SW480 (cell line): ENCODE measurements at regions not wholly inside any gene's neighbourhood (a gene's known extent, or its start where the extent isn't known, plus 50 kb on each side); places are given as distances from the start of the nearest gene placed in this dataset.
A peak's percentile ranks its signal among the peaks of the same experiment; 100 is the strongest.

ENCODE experiments used
- DNase-seq: peaks from one replicate; pipeline ENCODE4 v3.0.0-alpha.2; 2016; ENCODE audit warnings: low spot score

- DNase-seq, result no peak
Observed at GRCh38 chr21:31566064-31566463, 93.4 kb upstream of the SOD1 start.

GRCh38 chr21:31564439-31564838 lies 95.1 kb upstream of the SOD1 start:
- DNase-seq, result no peak

- DNase-seq, result no peak
Observed at GRCh38 chr21:31560479-31560878, 99.0 kb upstream of the SOD1 start.

- DNase-seq, result peak; percentile 95
Observed at GRCh38 chr21:31559368-31560119, 99.9 kb upstream of the SOD1 start.

- peak; percentile 94 for DNase-seq
Observed at GRCh38 chr21:31558962-31559367, 100.5 kb upstream of the SOD1 start.

- peak; percentile 65 for DNase-seq
Observed at GRCh38 chr21:31558189-31558961, 101.1 kb upstream of the SOD1 start.

- no peak for DNase-seq
Observed at GRCh38 chr21:31557421-31558188, 101.9 kb upstream of the SOD1 start.

GRCh38 chr21:31556662-31557061 lies 102.8 kb upstream of the SOD1 start:
- no peak for DNase-seq

GRCh38 chr21:31555741-31556191 lies 103.7 kb upstream of the SOD1 start:
- no peak for DNase-seq

GRCh38 chr21:31554511-31555022 lies 104.9 kb upstream of the SOD1 start:
- DNase-seq, result no peak

GRCh38 chr21:31553926-31554325 lies 105.6 kb upstream of the SOD1 start:
- DNase-seq, result no peak

- no peak for DNase-seq
Observed at GRCh38 chr21:31553461-31553860, 106.0 kb upstream of the SOD1 start.

GRCh38 chr21:31552826-31553225 lies 106.7 kb upstream of the SOD1 start:
- no peak for DNase-seq

GRCh38 chr21:31550070-31550469 lies 109.4 kb upstream of the SOD1 start:
- DNase-seq, result no peak

- no peak for DNase-seq
Observed at GRCh38 chr21:31548688-31549087, 110.8 kb upstream of the SOD1 start.

- no peak for DNase-seq
Observed at GRCh38 chr21:31546443-31547170, 112.9 kb upstream of the SOD1 start.

- DNase-seq, result no peak
Observed at GRCh38 chr21:31545036-31545435, 114.5 kb upstream of the SOD1 start.

- DNase-seq, result no peak
Observed at GRCh38 chr21:31543191-31543590, 116.3 kb upstream of the SOD1 start.

GRCh38 chr21:31538816-31539215 lies 120.7 kb upstream of the SOD1 start:
- DNase-seq, result no peak

- no peak for DNase-seq
Observed at GRCh38 chr21:31537872-31538576, 121.5 kb upstream of the SOD1 start.

GRCh38 chr21:31536138-31536537 lies 123.4 kb upstream of the SOD1 start:
- no peak for DNase-seq
